Peyer's patch (tissue), 4 donors: ENCODE measurements at regions not wholly inside any gene's neighbourhood (a gene's known extent, or its start where the extent isn't known, plus 50 kb on each side); places are given as distances from the start of the nearest gene placed in this dataset.

Experiments
- DNase-seq, 3 donors: peaks; one replicate each; pipeline ENCODE4 v3.0.0-alpha.2; 2017 to 2019
- H3K27ac ChIP-seq, 4 donors: fragments of 200-600 bp; sonication (generic); one replicate each; pipeline ENCODE4 v1.5.1; 2016 to 2019
- H3K27me3 ChIP-seq, 2 donors: fragments of 200-600 bp; sonication (generic); one replicate each; pipeline ENCODE4 v1.5.1; 2019
- H3K36me3 ChIP-seq, 3 donors: fragments of 200-600 bp; sonication (generic); one replicate each; pipeline ENCODE4 v1.5.1; 2016 to 2019
- H3K4me1 ChIP-seq, 4 donors: fragments of 200-600 bp; sonication (generic); one replicate each; pipeline ENCODE4 v1.5.1; 2016 to 2019
- H3K4me3 ChIP-seq, 4 donors: fragments of 200-600 bp; sonication (generic); 1 replicate in 3 of 4; 2 replicates in 1 of 4; pipeline ENCODE4 v1.5.1; 2016 to 2019; ENCODE audit warnings: mild to moderate bottlenecking in 1 of 4
- H3K9me3 ChIP-seq, 4 donors: fragments of 200-600 bp; sonication (generic); one replicate each; pipeline ENCODE4 v1.5.1; 2016 to 2019; ENCODE audit warnings: mild to moderate bottlenecking in 1 of 4
- POLR2A ChIP-seq, 2 donors: fragments of 450-650 bp; IDR thresholded peaks; one replicate each; pipeline ENCODE4 v1.5.1; 2017; ENCODE audit warnings: antibody characterized with exemption in 2 of 2, mild to moderate bottlenecking in 2 of 2, moderate library complexity in 2 of 2
- TF ChIP-seq, protein P1 (sequence below), 6 experiments: fragments of 450-650 bp in 4 of 6; fragments of 200-600 bp in 2 of 6; sonication (generic) in 1 of 6; IDR thresholded peaks; one replicate each; pipeline ENCODE4 v1.5.1; 2017 to 2019; ENCODE audit warnings: antibody characterized with exemption in 6 of 6, mild to moderate bottlenecking in 3 of 6, moderate library complexity in 1 of 6

GRCh38 chr3:126279853-126280252 is 77.4 kb downstream of the KLF15 start:
- no peak overlapping the region for H3K27ac ChIP-seq
- no peak overlapping the region for H3K4me3 ChIP-seq
- no peaks in the 10 kb centered on the region for H3K4me1 ChIP-seq
- TF ChIP-seq POLR2A (IDR thresholded peaks at IDR 0.05) = no peak
- H3K27me3 ChIP-seq = no peaks in the 10 kb centered on the region
- no peaks in the 10 kb centered on the region for H3K9me3 ChIP-seq
- H3K36me3 ChIP-seq = no peaks in the 10 kb centered on the region
- no peak for DNase-seq

GRCh38 chr3:126277629-126278378 is 79.4 kb downstream of the KLF15 start:
- no peak overlapping the region for H3K4me3 ChIP-seq
- no peak for TF ChIP-seq POLR2A (IDR thresholded peaks at IDR 0.05)
- TF ChIP-seq, protein P1, sequence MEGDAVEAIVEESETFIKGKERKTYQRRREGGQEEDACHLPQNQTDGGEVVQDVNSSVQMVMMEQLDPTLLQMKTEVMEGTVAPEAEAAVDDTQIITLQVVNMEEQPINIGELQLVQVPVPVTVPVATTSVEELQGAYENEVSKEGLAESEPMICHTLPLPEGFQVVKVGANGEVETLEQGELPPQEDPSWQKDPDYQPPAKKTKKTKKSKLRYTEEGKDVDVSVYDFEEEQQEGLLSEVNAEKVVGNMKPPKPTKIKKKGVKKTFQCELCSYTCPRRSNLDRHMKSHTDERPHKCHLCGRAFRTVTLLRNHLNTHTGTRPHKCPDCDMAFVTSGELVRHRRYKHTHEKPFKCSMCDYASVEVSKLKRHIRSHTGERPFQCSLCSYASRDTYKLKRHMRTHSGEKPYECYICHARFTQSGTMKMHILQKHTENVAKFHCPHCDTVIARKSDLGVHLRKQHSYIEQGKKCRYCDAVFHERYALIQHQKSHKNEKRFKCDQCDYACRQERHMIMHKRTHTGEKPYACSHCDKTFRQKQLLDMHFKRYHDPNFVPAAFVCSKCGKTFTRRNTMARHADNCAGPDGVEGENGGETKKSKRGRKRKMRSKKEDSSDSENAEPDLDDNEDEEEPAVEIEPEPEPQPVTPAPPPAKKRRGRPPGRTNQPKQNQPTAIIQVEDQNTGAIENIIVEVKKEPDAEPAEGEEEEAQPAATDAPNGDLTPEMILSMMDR (IDR thresholded peaks at IDR 0.05) = no peak
- no peak overlapping the region for H3K27ac ChIP-seq
- H3K4me1 ChIP-seq = no peaks in the 10 kb centered on the region
- no peaks in the 10 kb centered on the region for H3K9me3 ChIP-seq
- no peaks in the 10 kb centered on the region for H3K36me3 ChIP-seq
- H3K27me3 ChIP-seq = no peaks in the 10 kb centered on the region
- DNase-seq = peak in 1 of 3 donors; percentile 35

- no peak for TF ChIP-seq POLR2A (IDR thresholded peaks at IDR 0.05)
- TF ChIP-seq, protein P1 (IDR thresholded peaks at IDR 0.05) = no peak
- Histone ChIP-seq H3K36me3 (no peaks in the 10 kb centered on the region), H3K4me3 (no peak overlapping the region), H3K4me1 (no peaks in the 10 kb centered on the region), H3K27ac (peak overlapping the region in 2 of 4 donors; percentile 15 to 29), H3K27me3 (no peaks in the 10 kb centered on the region), H3K9me3 (no peaks in the 10 kb centered on the region)
- DNase-seq = no peak
Measured at GRCh38 chr3:126275620-126275904, 81.6 kb downstream of the KLF15 start.

DNA sequence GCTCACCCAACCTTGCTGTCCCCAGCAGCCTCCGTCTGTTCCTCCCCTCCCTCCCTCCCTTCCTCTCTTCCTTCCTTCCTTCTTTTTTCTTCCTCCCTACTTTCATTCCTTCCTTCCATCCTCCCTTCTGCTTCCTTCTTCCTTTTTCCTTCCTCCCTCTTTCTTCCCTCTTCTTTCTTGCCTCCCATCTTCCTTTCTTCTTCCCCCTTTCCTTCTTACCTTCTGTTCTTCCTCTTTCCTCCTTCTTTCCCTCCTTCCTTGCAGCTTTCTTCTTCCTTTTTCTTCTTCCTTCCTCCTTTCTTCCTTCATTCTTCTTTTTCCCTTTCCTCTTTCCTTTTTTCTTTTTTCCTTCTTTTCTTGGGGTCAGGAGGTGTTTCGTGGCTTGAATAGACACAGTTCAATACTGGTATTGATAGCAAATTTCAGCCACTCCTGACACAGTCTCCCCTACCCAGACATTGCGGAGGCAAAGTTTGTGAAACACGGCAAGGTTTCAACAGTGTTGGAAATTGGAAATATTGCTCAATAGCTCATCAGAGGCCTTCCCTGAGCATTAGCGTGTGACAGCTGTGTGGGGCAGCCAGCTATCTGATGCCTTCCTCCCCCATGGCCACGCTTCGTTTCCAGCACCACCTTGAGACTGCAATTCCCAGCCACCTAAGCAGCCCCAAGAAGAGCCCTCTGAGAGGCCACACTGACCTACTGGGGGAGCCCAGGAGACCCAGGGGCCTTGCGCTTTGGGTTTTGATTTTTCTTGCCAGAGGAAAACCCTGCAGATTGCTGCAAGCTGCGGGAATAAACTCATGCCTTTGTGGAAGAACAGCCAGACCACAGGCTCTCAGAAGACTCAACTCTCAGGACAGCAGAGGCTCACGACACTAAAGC is 82.2 kb downstream of the KLF15 start:
- Histone ChIP-seq H3K4me3 (no peak overlapping the region), H3K27me3 (no peaks in the 10 kb centered on the region), H3K27ac (peak overlapping the region in 2 of 4 donors; percentile 15 to 29), H3K9me3 (no peaks in the 10 kb centered on the region), H3K36me3 (no peaks in the 10 kb centered on the region), H3K4me1 (no peaks in the 10 kb centered on the region)
- TF ChIP-seq, protein P1 (IDR thresholded peaks at IDR 0.05) = no peak
- no peak for TF ChIP-seq POLR2A (IDR thresholded peaks at IDR 0.05)
- DNase-seq = peak in 1 of 3 donors; percentile 31

GRCh38 chr3:126270145-126270811 is 86.9 kb downstream of the KLF15 start:
- Histone ChIP-seq H3K9me3 (no peaks in the 10 kb centered on the region), H3K36me3 (no peaks in the 10 kb centered on the region), H3K27ac (peak overlapping the region in 1 of 4 donors; percentile 44), H3K27me3 (no peaks in the 10 kb centered on the region), H3K4me3 (no peak overlapping the region), H3K4me1 (peaks cover 0 to 8% (median 0%) of the 10 kb centered on the region in 4 donors)
- no peak for TF ChIP-seq POLR2A (IDR thresholded peaks at IDR 0.05)
- TF ChIP-seq, protein P1 (IDR thresholded peaks at IDR 0.05) = no peak
- peak in 1 of 3 donors; percentile 43 for DNase-seq
